Fibroblast of skin of scalp (primary cell): ENCODE measurements at regions not wholly inside any gene's neighbourhood (a gene's known extent, or its start where the extent isn't known, plus 50 kb on each side); places are given as distances from the start of the nearest gene placed in this dataset.

Experiments
- DNase-seq: peaks from one replicate; pipeline ENCODE4 v3.0.0-alpha.2; 2013

DNA sequence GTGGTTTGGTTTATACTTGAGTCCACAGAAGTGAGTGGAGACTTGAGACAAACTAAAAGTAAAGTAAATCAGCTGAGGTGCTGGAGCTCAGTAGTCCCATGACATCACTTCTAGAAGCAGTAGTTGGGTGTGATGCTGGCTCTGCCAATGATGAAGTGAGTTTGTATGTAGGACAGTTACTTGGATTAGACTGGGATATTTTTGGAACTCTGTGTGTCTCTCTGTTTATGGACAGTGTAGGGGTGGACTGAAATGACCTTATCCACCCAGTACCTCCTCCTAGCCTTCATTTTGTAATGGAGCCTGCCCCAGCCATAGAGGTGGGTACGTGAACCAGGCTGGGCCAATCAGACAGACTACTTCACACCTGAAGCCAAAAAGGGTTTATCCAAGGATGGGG is 52.2 kb downstream of the POLR1D start:
- DNase-seq, result no peak

DNA sequence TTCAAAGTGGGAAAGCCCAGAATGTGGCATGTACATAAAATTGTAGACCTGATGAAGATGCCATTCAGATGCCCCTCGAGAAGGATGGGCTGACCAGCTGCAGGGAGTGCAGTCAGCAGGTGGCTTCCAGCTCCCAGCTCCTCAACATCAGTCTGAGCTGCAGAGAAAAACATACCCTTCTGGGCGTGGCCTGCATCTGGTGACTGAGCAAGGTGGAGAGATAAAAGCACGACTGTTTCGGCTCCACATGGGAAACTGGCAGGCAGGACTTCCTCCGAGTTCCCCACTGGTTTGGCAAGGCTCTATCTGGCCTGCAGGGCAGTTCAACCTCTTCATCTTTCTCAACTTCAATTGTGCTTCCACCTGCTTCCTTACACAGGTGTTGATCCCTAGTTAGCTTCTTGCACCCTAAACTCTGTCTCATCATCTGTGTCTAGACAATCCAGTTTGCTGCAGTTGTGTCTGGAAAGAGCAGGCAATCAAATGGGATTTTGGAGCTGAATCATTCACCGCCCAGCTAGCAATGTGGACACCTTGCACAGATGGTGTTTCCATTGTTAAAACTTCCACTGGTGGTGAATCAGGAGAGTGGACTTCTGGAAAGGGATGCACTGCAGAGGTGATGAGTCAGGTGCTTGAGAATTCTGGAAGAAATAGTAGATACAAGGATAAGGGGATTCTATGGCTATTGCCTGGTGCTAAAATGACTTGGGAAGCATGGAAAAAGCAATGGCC is 56.8 kb downstream of the POLR1D start:
- no peak for DNase-seq

DNA sequence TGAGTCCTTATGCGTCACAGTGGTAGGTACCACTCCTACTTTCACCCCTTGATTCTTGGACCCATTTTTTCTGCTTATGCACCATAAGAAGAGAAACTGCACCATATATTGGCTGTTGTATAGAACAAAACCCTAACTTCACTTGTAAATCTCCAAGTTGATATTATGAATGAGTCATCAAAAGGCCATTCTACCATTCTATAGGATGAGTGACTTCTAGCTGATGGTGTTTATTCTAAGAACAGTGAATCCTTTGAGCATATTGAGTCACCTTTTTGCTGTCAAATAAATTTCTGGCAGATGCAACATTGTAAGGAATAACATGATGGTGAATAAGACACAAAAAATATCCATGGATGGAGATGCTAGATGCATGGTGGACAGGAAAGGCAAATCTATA is 57.7 kb downstream of the POLR1D start:
- DNase-seq, result no peak

DNA sequence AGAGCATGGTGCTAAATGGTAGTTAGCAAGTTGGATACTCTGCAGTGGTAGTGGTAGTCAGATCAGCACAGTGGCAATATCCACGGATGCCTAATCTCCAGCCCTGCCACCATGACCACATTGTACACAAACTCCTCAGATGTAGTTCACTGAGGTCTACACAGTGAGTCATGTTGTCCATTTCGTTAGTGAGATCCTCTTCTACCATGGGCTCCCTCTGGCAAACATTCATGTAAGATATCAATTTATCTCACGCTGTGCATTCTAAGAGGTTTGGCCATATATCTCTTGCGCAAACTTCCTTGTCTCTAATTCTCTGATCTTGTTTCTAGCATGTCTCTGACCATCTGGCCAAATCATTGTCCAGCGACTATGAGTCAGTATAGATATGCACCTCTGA is 58.2 kb downstream of the POLR1D start:
- no peak for DNase-seq

GRCh38 chr13:27680465-27680864 is 58.8 kb downstream of the POLR1D start:
- DNase-seq, result no peak

GRCh38 chr13:27691207-27691606 is 69.5 kb downstream of the POLR1D start:
- no peak for DNase-seq

DNA sequence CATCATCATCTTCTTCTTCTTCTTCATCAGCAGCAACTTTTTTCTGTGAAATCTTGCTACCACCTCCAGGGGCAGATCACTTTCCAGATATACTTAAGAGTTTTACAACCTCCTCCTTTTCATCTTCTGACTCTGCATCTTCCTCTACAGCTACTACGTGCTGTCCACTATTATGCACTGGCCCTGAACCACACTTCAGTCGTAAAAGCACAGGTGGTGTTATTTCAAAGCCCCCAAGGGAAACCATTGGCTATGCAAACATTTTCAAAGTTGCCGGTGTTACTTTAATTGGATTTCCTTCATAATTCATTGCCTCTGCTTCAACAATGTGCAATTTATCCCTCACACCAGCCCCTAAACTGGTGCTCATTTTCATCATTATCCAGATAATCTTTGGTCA is 75.0 kb downstream of the POLR1D start:
- no peak for DNase-seq

DNA sequence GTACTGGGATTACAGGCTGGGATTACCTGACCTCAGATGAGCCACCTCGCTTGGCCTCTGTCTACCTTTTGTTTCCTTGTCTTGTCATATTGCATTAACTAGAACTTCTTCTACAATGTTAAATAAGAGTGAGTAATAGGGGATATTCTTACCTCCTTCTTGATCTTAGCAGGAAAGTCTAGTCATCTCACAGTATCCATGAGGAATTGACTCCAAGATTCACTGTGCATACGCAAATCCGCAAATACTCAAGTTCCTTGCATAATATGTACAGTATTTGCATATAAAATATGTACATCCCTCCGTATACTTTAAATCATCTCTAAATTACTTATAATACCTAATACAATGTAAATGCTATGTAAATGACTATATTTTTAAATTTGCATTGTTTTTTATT is 78.3 kb downstream of the POLR1D start:
- no peak for DNase-seq

DNA sequence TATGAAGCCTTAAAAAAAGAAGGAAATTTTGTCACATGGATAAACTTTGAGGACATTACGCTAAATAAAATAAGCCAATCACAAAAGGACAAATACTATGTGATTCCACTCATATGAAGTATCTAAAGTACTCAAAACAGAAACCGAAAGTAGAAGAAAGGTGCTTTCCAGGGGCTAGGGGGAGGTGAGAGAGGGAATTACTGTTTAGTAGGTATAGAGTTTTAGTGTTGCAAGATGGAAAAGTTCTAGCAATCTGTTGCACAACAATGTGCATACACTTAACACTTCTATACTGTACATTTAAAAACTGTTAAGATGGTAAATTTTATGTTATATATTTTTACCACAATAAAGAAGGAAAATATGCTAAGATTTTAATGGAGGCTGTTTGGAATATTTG is 83.0 kb downstream of the POLR1D start:
- no peak for DNase-seq

DNA sequence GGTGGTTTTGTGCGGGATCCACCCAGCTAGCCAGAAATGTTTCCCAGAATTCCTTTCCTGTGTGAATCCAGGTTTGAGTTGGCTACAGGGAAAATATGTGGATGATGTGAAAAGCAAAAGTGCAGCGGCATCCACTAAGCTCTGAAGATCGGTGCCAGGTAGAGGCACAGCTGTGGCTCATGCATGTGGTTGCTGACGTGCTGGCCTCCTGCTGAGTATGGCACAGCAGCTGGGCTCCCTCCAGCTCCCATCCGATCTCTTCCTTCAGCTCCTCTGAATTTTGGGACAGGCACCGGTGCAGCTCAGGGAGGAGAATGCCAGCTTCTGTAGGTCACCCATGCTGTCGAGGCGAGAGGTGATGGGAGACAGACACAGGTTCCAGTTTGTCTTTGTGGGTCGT is 84.0 kb upstream of the GSX1 start:
- no peak for DNase-seq

- DNase-seq, result no peak
Observed at GRCh38 chr13:27709779-27710178, 82.5 kb upstream of the GSX1 start.

- DNase-seq, result peak; percentile 6
Observed at GRCh38 chr13:27712421-27712820, 79.9 kb upstream of the GSX1 start.

GRCh38 chr13:27713767-27714166 is 78.5 kb upstream of the GSX1 start:
- DNase-seq, result no peak

DNA sequence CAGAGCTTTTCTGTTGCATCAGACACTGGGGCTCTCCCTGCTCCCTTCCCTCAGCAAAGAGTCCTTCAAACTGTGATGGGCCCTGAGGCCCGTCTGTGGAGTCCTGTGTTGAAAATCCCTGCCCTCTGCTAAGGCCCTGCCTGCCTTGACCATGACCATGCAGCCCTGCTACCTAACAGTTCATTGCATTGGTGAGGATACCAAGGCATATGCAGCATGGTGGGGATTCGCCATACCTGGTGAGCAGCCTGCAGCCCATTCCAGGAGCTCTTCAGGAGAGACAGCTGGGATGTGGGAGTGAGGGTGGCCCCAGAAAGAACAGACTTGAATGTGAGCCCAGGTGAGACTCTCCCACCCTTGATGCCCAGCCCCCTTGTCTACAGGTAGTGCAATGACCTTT is 70.6 kb upstream of the GSX1 start:
- DNase-seq, result no peak

GRCh38 chr13:27728271-27728670 is 64.0 kb upstream of the GSX1 start:
- no peak for DNase-seq

DNA sequence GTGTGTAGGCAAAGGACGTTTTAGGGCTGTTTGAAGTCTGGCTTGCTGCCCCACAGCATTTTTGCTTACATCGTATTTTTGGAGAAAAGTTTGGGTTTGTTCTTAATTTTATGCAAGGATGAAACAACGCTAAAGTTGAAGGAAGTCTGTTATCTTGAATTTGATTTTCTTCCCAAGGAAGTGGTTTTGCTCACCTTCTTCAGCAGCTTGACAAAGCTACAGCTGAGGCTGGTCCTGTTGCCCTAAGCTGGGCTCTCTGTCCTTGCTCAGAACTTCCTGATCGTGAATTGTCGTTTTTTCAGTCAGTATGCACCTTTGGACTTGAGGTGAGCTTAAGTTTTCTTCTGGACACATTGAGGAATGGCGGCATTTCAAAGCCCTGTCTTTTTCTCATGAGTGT is 62.1 kb upstream of the GSX1 start:
- DNase-seq, result no peak
